WTC11 (cell line): ENCODE measurements at regions not wholly inside any gene's neighbourhood (a gene's known extent, or its start where the extent isn't known, plus 50 kb on each side); places are given as distances from the start of the nearest gene placed in this dataset.
A peak's percentile ranks its signal among the peaks of the same experiment; 100 is the strongest.

Experiments
- ATAC-seq: fragments of 200-7000 bp; cut with Tn5 transposase; 2 replicates; pipeline ENCODE4 v1.10.0; 2021; ENCODE audit warnings: mild to moderate bottlenecking, moderate library complexity
- CTCF ChIA-PET: fragments of 300-600 bp; sonication (Branson Sonifier 250); formaldehyde crosslinking; loops from one replicate; lab custom pipeline; 2021; ENCODE audit warnings: antibody characterized with exemption; lab: Charles Lee
- POLR2A ChIA-PET: fragments of 350-600 bp; sonication (Branson Sonifier 250); formaldehyde crosslinking; loops from one replicate; lab custom pipeline; 2021; ENCODE audit warnings: antibody characterized with exemption; lab: Charles Lee
- DNase-seq: peaks from one replicate; pipeline ENCODE4 v3.0.0; 2021; ENCODE audit warnings: low spot score
- H3K27ac Mint-ChIP-seq: 2 replicates; pipeline ENCODE4 v1.8.0; 2021; ENCODE audit warnings: mixed read lengths
- H3K27me3 Mint-ChIP-seq: 2 replicates; pipeline ENCODE4 v1.8.0; 2021; ENCODE audit warnings: low read depth, mild to moderate bottlenecking, moderate library complexity, mixed read lengths
- H3K36me3 Mint-ChIP-seq: 2 replicates; pipeline ENCODE4 v1.8.0; 2021; ENCODE audit warnings: mixed read lengths
- H3K4me1 Mint-ChIP-seq: 2 replicates; pipeline ENCODE4 v1.8.0; 2022; ENCODE audit warnings: mixed read lengths
- H3K4me3 Mint-ChIP-seq: 2 replicates; pipeline ENCODE4 v1.8.0; 2021; ENCODE audit warnings: mild to moderate bottlenecking, moderate library complexity, mixed read lengths
- H3K9me3 Mint-ChIP-seq: 2 replicates; pipeline ENCODE4 v1.8.0; 2021; ENCODE audit warnings: mixed read lengths
- ARID4B ChIP-seq: sonication (generic); formaldehyde crosslinking; IDR thresholded peaks from 2 replicates; pipeline ENCODE4 v1.8.0; 2023; ENCODE audit warnings: missing genetic modification reagents, mild to moderate bottlenecking, borderline replicate concordance
- CBFB ChIP-seq: sonication (generic); formaldehyde crosslinking; IDR thresholded peaks from 2 replicates; pipeline ENCODE4 v1.8.1; 2022; ENCODE audit warnings: mild to moderate bottlenecking, low read depth, missing genetic modification reagents
- CREB1 ChIP-seq: sonication (generic); formaldehyde crosslinking; IDR thresholded peaks from 2 replicates; pipeline ENCODE4 v1.8.0; 2023; ENCODE audit warnings: mild to moderate bottlenecking, missing genetic modification reagents
- CREM ChIP-seq: sonication (generic); formaldehyde crosslinking; IDR thresholded peaks from 2 replicates; pipeline ENCODE4 v1.8.1; 2022; ENCODE audit warnings: mild to moderate bottlenecking, missing genetic modification reagents, moderate library complexity
- EMX1 ChIP-seq: fragments of 250-450 bp; sonication (Bioruptor Pico); IDR thresholded peaks from 2 replicates; pipeline ENCODE4 v1.8.0; 2021; ENCODE audit warnings: mild to moderate bottlenecking
- ERG ChIP-seq: fragments of 250-450 bp; sonication (Bioruptor Pico); IDR thresholded peaks from 2 replicates; pipeline ENCODE4 v1.8.0; 2021; ENCODE audit warnings: mild to moderate bottlenecking
- ETV6 ChIP-seq: sonication (generic); formaldehyde crosslinking; IDR thresholded peaks from 2 replicates; pipeline ENCODE4 v1.8.1; 2022; ENCODE audit warnings: mild to moderate bottlenecking, missing genetic modification reagents
- GRHL2 ChIP-seq: fragments of 250-450 bp; sonication (Bioruptor Pico); IDR thresholded peaks from 2 replicates; pipeline ENCODE4 v1.8.0; 2022; ENCODE audit warnings: mild to moderate bottlenecking, moderate library complexity; ENCODE audit not compliant: insufficient replicate concordance, severe bottlenecking
- JAZF1 ChIP-seq: fragments of 250-450 bp; sonication (Bioruptor Pico); IDR thresholded peaks from 2 replicates; pipeline ENCODE4 v1.9.0; 2021; ENCODE audit warnings: moderate library complexity, mild to moderate bottlenecking, inconsistent platforms
- NFATC4 ChIP-seq: fragments of 250-450 bp; sonication (Bioruptor Pico); IDR thresholded peaks from 2 replicates; pipeline ENCODE4 v1.9.0; 2021; ENCODE audit warnings: mild to moderate bottlenecking
- NR1H2 ChIP-seq: sonication (generic); formaldehyde crosslinking; IDR thresholded peaks from 2 replicates; pipeline ENCODE4 v1.9.0; 2021; ENCODE audit warnings: mild to moderate bottlenecking, moderate library complexity, missing genetic modification reagents
- TCF7 ChIP-seq: sonication (generic); formaldehyde crosslinking; IDR thresholded peaks from 2 replicates; pipeline ENCODE4 v1.8.0; 2022; ENCODE audit warnings: mild to moderate bottlenecking, low read depth, missing genetic modification reagents, moderate library complexity
- TEAD4 ChIP-seq: sonication (generic); formaldehyde crosslinking; IDR thresholded peaks from 2 replicates; pipeline ENCODE4 v1.8.0; 2022; ENCODE audit warnings: mild to moderate bottlenecking, missing genetic modification reagents
- USF1 ChIP-seq: sonication (generic); formaldehyde crosslinking; IDR thresholded peaks from 2 replicates; pipeline ENCODE4 v1.8.0; 2022; ENCODE audit warnings: mild to moderate bottlenecking, missing genetic modification reagents
- ZBTB21 ChIP-seq: sonication (generic); formaldehyde crosslinking; IDR thresholded peaks from 2 replicates; pipeline ENCODE4 v1.8.1; 2023; ENCODE audit warnings: mild to moderate bottlenecking, missing genetic modification reagents, borderline replicate concordance
- ZNF121 ChIP-seq: sonication (generic); formaldehyde crosslinking; IDR thresholded peaks from 2 replicates; pipeline ENCODE4 v1.8.0; 2023; ENCODE audit warnings: missing genetic modification reagents
- ZNF263 ChIP-seq: sonication (generic); formaldehyde crosslinking; IDR thresholded peaks from 2 replicates; pipeline ENCODE4 v1.8.1; 2022; ENCODE audit warnings: low read depth, mild to moderate bottlenecking, moderate library complexity, missing genetic modification reagents
- ZNF317 ChIP-seq: sonication (generic); formaldehyde crosslinking; IDR thresholded peaks from 2 replicates; pipeline ENCODE4 v1.8.1; 2023; ENCODE audit warnings: low read depth, mild to moderate bottlenecking, moderate library complexity, missing genetic modification reagents, borderline replicate concordance
- ZNF396 ChIP-seq: fragments of 250-450 bp; sonication (Bioruptor Pico); IDR thresholded peaks from 2 replicates; pipeline ENCODE4 v1.8.0; 2021; ENCODE audit warnings: mild to moderate bottlenecking, moderate library complexity, borderline replicate concordance
- ZNF416 ChIP-seq: fragments of 250-450 bp; sonication (Bioruptor Pico); IDR thresholded peaks from 2 replicates; pipeline ENCODE4 v1.9.0; 2021; ENCODE audit warnings: mild to moderate bottlenecking, inconsistent platforms
- ZNF532 ChIP-seq: fragments of 250-450 bp; sonication (Bioruptor Pico); IDR thresholded peaks from 2 replicates; pipeline ENCODE4 v1.9.0; 2021; ENCODE audit warnings: mild to moderate bottlenecking, borderline replicate concordance
- ZNF671 ChIP-seq: fragments of 250-450 bp; sonication (Bioruptor Pico); IDR thresholded peaks from 2 replicates; pipeline ENCODE4 v1.8.0; 2021; ENCODE audit warnings: mild to moderate bottlenecking
- ZSCAN18 ChIP-seq: fragments of 250-450 bp; sonication (Bioruptor Pico); IDR thresholded peaks from 2 replicates; pipeline ENCODE4 v2.1.2; 2022; ENCODE audit warnings: mild to moderate bottlenecking, moderate library complexity

GRCh38 chr2:12274591-12274990 lies 442.1 kb upstream of the TRIB2 start:
- Mint-ChIP-seq H3K27ac (no peak overlapping the region), H3K36me3 (peaks cover 4% of the 10 kb centered on the region; the same call in 1 of the 2 replicates), H3K9me3 (peaks cover 11% of the 10 kb centered on the region), H3K27me3 (no peaks in the 10 kb centered on the region; the same call in 1 of the 2 replicates), H3K4me1 (peaks cover 13% of the 10 kb centered on the region), H3K4me3 (no peak overlapping the region)
- ChIA-PET CTCF (no interaction called here), POLR2A (no interaction called here)
- ATAC-seq = no peak
- no peak for DNase-seq
- no peak for TF ChIP-seq ZNF317 (CRISPR knock-in tag)
- no peak for TF ChIP-seq CREB1 (CRISPR knock-in tag)
- TF ChIP-seq ZBTB21 = no peak
- TF ChIP-seq NR1H2 (CRISPR knock-in tag) = no peak
- TF ChIP-seq ZNF671 (CRISPR knock-in tag) = no peak
- TF ChIP-seq ZSCAN18 (CRISPR knock-in tag) = no peak

GRCh38 chr2:12277241-12278034 lies 439.3 kb upstream of the TRIB2 start:
- H3K4me1 Mint-ChIP-seq = peaks cover 13% of the 10 kb centered on the region
- no peak overlapping the region for H3K27ac Mint-ChIP-seq

More at GRCh38 chr2:12277241-12278034, 439.3 kb upstream of the TRIB2 start:
- no peak for DNase-seq
- peaks cover 4% of the 10 kb centered on the region; the same call in 1 of the 2 replicates for H3K36me3 Mint-ChIP-seq
- TF ChIP-seq ARID4B (CRISPR knock-in tag) (no peak), CREB1 (CRISPR knock-in tag) (no peak), CBFB (CRISPR knock-in tag) (no peak), ZNF532 (CRISPR knock-in tag) (no peak), CREM (no peak), GRHL2 (CRISPR knock-in tag) (no peak), ERG (CRISPR knock-in tag) (no peak), USF1 (CRISPR knock-in tag) (no peak), ZNF416 (CRISPR knock-in tag) (no peak), ZNF263 (CRISPR knock-in tag) (no peak), EMX1 (CRISPR knock-in tag) (no peak), TEAD4 (CRISPR knock-in tag) (no peak), TCF7 (CRISPR knock-in tag) (no peak), ZNF121 (CRISPR knock-in tag) (no peak), ZNF671 (CRISPR knock-in tag) (no peak), NFATC4 (CRISPR knock-in tag) (no peak), ETV6 (no peak), JAZF1 (CRISPR knock-in tag) (no peak), ZNF396 (CRISPR knock-in tag) (no peak)
- H3K4me3 Mint-ChIP-seq = no peak overlapping the region
- ChIA-PET POLR2A (no interaction called here), CTCF (no interaction called here)
- peaks cover 11% of the 10 kb centered on the region for H3K9me3 Mint-ChIP-seq
- H3K27me3 Mint-ChIP-seq = no peaks in the 10 kb centered on the region; the same call in 1 of the 2 replicates
- ATAC-seq = peak; percentile 24; the same call in 1 of the 2 replicates
